ENCODE measurements at regions not wholly inside any gene's neighbourhood (a gene's known extent, or its start where the extent isn't known, plus 50 kb on each side); places are given as distances from the start of the nearest gene placed in this dataset.
"Not testable (repeated sequence)": the region's sequence is repeated elsewhere in the genome, so short reads cannot be mapped to it uniquely, and the experiment has no call there.

GRCh38 chr3:159280386-159281191 lies 478.7 kb downstream of the MFSD1 start:
- no peak for DNase-seq

DNA sequence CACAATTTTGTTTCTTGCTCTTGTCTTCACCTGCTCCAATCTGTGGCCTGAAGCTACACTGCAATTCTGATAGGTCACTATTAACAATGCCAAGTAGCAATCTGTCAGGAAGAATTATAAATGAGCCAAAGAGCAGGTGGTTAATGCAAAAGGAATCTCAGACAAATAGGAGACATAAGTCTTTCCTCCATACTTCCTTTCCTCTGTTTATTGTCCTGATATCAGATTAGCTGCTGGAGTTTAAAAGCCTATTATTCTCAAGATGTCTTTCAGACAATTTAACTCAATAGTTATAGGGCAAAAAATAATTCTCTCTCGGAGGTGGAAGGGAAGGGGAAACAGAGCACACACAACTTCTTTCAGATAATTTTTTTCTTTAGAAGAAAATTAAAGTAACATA lies 491.6 kb downstream of the MFSD1 start:
- DNase-seq = no peak

DNA sequence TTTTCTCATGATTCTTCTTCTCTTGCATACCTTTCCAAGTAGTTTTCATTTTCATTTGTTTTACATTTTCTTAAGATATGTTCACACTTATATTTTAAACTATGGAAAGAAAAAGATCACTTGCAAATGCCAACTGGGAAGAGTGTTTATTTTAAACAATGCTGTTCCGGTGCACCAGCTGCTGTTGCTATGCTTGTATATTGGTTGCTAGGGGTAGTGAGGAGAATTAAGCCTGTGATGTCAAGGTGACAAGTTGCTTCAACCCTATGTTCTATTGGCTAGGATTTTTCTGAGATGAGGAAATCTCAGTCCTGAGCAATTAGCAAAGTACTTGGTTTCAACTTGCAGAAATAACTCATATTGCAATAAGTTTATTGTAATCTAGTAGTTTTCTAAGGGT lies 500.1 kb downstream of the MFSD1 start:
- DNase-seq = no peak

- no peak for DNase-seq
These were observed 503.2 kb downstream of the MFSD1 start for GRCh38 chr3:159305017-159305416.

DNA sequence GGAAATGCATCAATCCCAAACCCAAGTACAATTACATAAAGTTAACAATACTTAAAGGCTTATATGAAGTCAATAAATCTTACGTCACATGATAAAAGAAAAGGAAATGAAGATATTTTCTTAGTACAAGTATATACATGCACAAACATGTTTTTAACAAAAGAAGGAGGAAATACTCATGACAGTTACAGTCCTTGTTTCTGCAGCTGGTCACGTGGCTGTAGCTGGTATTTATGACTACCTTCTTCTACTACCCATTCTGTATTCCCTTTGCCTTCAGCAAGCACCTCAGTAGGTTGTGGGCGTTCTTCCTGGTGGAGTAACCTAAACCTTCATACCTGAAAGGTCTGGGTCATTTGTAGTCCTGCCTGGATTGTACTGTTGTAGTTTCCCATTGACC lies 514.9 kb downstream of the MFSD1 start:
- not testable (repeated sequence) for DNase-seq

DNA sequence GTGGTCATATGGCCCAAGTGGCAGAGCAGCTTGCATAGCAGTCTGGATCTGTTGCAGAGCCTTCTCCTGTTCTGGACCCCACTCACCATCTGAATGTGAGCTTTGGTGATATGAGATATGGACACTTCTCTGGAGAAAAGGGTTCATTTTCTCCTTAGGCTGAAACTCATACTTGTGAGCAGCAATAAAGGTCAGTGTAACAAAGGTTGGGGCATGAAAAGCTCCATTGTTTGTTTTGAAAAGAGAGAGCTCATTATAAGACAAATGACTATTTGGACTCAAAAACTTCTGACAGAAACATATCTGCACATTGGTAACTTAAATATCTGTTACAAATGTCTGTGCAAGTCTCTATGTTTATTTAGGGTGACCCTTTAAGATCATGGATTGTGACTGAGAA lies 517.3 kb downstream of the MFSD1 start:
- no peak for DNase-seq

- no peak for DNase-seq
These were observed 520.6 kb downstream of the MFSD1 start for GRCh38 chr3:159322322-159322939.

GRCh38 chr3:159323848-159324247 lies 522.0 kb downstream of the MFSD1 start:
- DNase-seq = no peak

DNA sequence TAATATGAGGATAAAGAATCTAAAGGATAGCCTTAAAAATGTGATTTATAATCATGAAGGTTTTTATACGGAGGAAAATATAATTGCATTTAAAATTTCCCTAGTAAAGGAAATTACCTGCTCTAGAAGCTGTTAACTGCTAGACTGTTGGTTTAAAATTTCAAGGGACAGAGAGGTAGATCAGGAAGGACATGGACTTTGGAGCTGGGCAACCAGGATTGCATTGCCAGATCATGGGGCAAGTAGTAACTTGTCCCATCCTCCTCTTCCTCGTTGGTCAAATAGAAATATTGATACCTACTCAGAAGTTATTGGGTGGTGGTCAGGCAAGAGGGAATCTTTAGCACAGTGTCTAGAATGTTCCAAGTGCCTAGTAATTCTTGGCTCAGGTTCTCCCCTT lies 525.1 kb downstream of the MFSD1 start:
- no peak for DNase-seq

DNA sequence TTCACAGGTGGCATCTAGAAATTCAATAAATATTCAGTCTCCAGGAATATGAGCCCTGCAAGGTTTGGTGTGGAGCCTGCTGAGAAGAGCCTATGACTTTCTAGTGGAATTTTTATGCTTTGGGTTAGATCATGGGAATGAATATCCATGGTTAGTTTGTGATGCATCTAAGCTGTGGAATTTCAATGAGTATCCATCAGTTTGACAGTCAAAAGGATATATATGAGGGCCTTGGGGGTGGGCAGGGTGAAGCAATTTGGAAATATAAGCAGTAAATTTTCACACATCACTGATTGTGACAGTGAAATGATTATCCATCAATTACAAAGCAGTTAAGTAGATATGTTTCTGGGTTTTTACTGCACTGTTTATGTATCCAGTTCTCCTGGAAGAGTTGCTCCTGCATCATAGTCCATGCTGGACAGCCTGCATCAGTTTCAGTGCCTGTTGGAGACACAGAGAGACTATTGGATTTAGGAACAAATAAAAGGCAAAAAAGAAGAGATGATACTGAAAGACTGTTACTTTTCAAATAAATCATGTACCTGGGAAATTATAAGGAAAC lies 530.8 kb downstream of the MFSD1 start:
- DNase-seq = no peak

- DNase-seq = no peak
These were observed 537.3 kb downstream of the MFSD1 start for GRCh38 chr3:159339131-159339530.

DNA sequence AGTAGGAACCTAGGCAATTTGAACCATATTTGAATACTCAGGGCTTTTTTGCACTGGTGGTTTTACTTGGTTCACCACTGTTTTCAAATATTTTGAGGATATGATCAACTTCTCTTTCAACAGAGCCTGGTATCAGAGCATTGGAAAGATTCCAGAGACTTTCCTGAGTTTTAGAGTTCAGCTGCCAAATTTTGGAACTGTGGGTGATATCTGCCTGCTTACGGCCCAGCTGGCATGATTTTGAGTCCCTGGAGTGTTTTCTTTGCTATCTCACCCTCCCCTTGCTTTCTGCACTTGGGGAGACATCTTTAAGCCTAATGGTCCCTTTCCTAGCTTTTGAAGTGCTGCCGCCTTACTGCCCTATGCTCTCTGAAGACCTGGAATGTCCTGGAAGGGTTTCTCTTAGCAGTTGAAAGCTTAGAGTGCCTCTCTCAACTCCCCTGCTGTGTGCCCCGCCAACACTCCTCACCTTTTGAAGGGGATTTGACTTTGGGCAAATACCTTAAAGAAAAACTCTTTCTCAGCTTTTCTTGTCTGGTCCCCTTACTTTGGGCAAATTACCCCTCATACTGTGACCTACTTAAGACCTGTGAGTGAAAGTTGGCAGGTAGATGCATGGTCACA lies 539.1 kb downstream of the MFSD1 start:
- DNase-seq = no peak

GRCh38 chr3:159346271-159346903 lies 544.5 kb downstream of the MFSD1 start:
- DNase-seq = no peak

- DNase-seq = no peak
These were observed 546.6 kb downstream of the MFSD1 start for GRCh38 chr3:159348431-159348830.

DNA sequence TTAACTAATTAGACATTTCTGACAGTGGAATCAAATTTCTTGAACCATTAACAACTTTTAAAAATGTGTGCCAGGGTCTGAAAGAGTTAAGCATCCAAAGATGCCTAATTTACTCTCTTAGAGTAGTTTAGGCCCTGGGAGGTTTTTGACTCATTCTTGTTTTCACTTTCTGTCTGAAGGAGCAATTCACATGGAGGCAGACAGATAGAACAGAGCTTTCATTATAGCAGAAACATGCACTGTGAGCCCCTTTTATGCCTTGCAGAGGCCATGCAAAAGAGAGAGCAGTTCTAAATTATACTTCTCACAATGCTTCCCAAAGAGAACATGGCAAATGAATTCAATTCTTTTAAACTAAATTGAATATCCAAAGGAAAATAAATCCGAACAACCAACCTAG lies 554.8 kb downstream of the MFSD1 start:
- no peak for DNase-seq

GRCh38 chr3:159364511-159364910 lies 562.7 kb downstream of the MFSD1 start:
- DNase-seq = no peak

DNA sequence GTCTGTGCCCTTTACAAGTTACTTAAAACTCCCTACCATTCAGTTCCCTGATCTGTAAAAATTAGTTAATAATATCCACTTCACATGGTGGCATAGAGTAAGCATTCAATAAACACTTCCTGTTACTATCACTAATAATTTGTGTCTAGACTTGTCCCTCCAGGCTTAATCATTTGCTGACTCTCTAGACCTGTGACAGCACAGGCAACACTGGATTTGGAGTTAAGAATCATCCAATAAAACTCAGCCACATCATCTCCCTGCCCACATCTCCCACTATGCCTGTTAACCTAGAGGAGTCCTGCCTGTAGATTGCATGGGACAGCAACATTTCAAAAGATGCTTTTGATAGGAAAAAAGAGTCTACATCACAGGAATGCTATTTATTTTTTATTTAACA lies 564.6 kb downstream of the MFSD1 start:
- DNase-seq = no peak

DNA sequence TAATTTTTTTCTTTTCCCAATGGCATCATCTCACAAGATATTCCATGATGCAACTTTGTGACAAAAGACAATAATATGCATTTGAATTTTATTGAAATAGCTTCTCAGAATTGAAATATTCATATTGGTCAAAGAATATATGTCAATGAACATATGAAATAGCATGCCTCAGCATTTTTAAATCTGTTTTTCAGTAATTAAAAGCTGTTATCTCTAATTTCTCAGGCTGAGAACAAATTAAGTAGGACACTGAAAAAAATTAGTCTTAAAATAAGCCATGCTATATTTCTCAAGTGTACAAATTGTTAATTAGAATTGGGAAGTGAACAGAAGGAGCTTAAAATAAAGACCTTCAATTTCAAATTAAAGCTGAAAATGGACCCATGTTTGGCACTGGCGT lies 570.1 kb downstream of the MFSD1 start:
- no peak for DNase-seq

DNA sequence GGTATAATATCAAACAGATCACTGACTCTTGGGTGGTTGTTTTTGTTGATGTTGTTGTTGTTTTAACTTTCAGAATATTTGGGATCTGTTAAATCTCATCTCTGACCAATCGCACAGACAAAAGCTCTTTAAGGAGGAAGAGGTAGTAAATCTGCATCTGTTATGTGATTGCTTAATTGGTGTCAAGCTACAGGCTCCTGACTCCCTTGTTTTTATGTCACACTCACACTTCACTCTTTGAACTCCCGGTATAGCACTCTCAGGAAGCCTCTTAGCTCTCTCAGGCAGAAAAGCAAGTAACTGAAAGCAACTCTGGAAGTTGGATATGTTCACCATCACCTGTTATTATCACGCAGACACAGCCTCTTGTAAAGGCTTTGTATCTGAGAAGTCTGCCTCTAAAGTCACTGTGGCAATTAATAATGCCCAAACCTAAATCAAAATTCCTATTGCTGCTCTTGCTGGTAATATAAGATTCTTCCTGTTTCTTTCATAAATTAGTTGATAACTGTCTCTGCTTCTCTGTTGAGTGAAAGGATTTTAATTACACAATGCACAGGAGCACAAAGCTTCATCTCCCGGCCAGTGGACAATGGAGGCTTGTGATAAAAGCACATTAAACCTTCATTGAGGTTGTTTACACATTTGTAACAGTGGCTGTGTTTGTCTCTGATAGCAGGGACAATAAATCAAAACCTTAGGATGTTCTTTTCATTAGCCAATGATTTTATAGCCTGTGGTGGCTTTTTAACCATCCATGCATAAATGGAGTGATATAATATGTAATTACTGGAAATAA lies 576.7 kb downstream of the MFSD1 start:
- DNase-seq = no peak

DNA sequence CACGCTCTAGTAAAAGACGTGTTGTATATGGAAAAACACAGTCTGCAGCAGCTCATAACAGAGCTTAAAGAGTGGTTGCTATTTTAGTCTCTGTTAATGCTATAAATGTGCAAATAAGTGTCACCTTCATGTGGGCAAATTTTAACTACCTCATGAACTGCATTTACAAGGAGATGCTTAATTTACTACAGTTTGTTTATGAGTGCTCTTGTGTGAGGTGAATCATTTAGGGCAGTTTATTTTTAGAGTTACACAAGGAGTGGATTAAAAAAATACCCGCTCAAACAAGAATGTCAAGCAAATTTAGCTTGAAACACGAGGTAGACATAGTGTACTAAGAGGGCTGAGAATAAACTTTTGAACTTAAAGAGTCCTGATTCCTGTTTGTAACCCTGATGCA lies 579.0 kb downstream of the MFSD1 start:
- no peak for DNase-seq

GRCh38 chr3:159390656-159391212 lies 588.9 kb downstream of the MFSD1 start:
- no peak for DNase-seq

- DNase-seq = not testable (repeated sequence)
These were observed 591.0 kb upstream of the IL12A start for GRCh38 chr3:159397683-159398082.

Measured in MV-4-11 (cell line).